OCI-LY3 (cell line): ENCODE measurements at regions not wholly inside any gene's neighbourhood (a gene's known extent, or its start where the extent isn't known, plus 50 kb on each side); places are given as distances from the start of the nearest gene placed in this dataset.

Experiments
- EZH2phosphoT487 ChIP-seq: fragments of 200-600 bp; shearing (Covaris generic); IDR thresholded peaks from 2 replicates; pipeline ENCODE4 v1.6.1; 2018; ENCODE audit warnings: antibody characterized with exemption, mixed run types, low read depth
- TF ChIP-seq, protein P1 (sequence below): fragments of 200-600, 300-600 bp; sonication (generic); IDR thresholded peaks from 2 replicates; pipeline ENCODE4 v1.5.1; 2014; ENCODE audit warnings: antibody characterized with exemption, low read length, low read depth

DNA sequence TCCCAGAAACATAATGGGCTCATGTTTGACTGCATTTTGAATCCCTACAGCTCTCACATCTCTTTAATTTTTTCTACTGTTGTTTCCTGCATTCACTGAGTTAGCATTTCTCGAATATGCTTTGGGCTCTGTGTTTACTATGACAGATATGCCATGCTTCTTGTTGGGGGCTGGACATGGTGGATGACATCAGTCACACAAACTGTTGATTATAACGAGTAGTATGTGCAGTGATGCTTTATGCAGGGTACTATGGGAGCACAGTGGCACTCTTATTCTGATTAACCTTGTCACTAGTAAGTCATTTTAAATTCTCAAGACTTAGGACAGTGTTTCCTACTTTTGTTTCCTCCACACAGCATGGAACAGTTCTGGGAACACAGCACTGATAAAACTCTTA is 295.4 kb upstream of the ZNF608 start:
- TF ChIP-seq, protein P1, sequence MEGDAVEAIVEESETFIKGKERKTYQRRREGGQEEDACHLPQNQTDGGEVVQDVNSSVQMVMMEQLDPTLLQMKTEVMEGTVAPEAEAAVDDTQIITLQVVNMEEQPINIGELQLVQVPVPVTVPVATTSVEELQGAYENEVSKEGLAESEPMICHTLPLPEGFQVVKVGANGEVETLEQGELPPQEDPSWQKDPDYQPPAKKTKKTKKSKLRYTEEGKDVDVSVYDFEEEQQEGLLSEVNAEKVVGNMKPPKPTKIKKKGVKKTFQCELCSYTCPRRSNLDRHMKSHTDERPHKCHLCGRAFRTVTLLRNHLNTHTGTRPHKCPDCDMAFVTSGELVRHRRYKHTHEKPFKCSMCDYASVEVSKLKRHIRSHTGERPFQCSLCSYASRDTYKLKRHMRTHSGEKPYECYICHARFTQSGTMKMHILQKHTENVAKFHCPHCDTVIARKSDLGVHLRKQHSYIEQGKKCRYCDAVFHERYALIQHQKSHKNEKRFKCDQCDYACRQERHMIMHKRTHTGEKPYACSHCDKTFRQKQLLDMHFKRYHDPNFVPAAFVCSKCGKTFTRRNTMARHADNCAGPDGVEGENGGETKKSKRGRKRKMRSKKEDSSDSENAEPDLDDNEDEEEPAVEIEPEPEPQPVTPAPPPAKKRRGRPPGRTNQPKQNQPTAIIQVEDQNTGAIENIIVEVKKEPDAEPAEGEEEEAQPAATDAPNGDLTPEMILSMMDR = no peak
- no peak for TF ChIP-seq EZH2phosphoT487
